Stimulated activated CD4-positive, alpha-beta T cell treated with anti-CD3 and anti-CD28 coated beads, TNF-alpha, amount 100 ng/mL, for 1 hour (primary cell): ENCODE measurements at regions not wholly inside any gene's neighbourhood (a gene's known extent, or its start where the extent isn't known, plus 50 kb on each side); places are given as distances from the start of the nearest gene placed in this dataset.

Experiments
- DNase-seq, 3 donors: peaks; one replicate each; pipeline ENCODE4 v3.0.0-alpha.2; 2020; ENCODE audit warnings: low read depth in 3 of 3, low spot score in 1 of 3

GRCh38 chr22:49035818-49036457 lies 791.7 kb downstream of the BRD1 start:
- DNase-seq = no peak

- no peak for DNase-seq
These were observed 792.5 kb downstream of the BRD1 start for GRCh38 chr22:49034836-49035817.

GRCh38 chr22:49033616-49034015 lies 794.1 kb downstream of the BRD1 start:
- DNase-seq = no peak

- no peak for DNase-seq
These were observed 794.9 kb downstream of the BRD1 start for GRCh38 chr22:49032821-49033220.

GRCh38 chr22:49031746-49032330 lies 795.8 kb downstream of the BRD1 start:
- DNase-seq = no peak

- no peak for DNase-seq
These were observed 799.6 kb downstream of the BRD1 start for GRCh38 chr22:49028111-49028510.

GRCh38 chr22:49027368-49027670 lies 800.4 kb downstream of the BRD1 start:
- no peak for DNase-seq

- no peak for DNase-seq
These were observed 800.9 kb downstream of the BRD1 start for GRCh38 chr22:49026494-49027367.

- no peak for DNase-seq
These were observed 801.7 kb downstream of the BRD1 start for GRCh38 chr22:49025791-49026493.

- DNase-seq = no peak
These were observed 802.8 kb downstream of the BRD1 start for GRCh38 chr22:49024775-49025440.

GRCh38 chr22:49023879-49024774 lies 803.5 kb downstream of the BRD1 start:
- DNase-seq = no peak

- no peak for DNase-seq
These were observed 804.4 kb downstream of the BRD1 start for GRCh38 chr22:49023161-49023878.

GRCh38 chr22:49022816-49023160 lies 804.9 kb downstream of the BRD1 start:
- DNase-seq = no peak

- no peak for DNase-seq
These were observed 805.5 kb downstream of the BRD1 start for GRCh38 chr22:49021926-49022815.

- DNase-seq = no peak
These were observed 806.3 kb downstream of the BRD1 start for GRCh38 chr22:49021131-49021925.
